ENCODE measurements at regions not wholly inside any gene's neighbourhood (a gene's known extent, or its start where the extent isn't known, plus 50 kb on each side); places are given as distances from the start of the nearest gene placed in this dataset.

- TF ChIP-seq ZNF248 (tag by site-specific recombination; IDR thresholded peaks at IDR 0.05): no peak
- no peak for TF ChIP-seq ZBTB8A (tag by site-specific recombination; IDR thresholded peaks at IDR 0.05)
- TF ChIP-seq CTCF (tag by site-specific recombination; IDR thresholded peaks at IDR 0.05): no peak
- TF ChIP-seq ZNF274 (IDR thresholded peaks at IDR 0.05; ENCODE audit: low read length): no peak
- TF ChIP-seq ZNF274 (tag by site-specific recombination; IDR thresholded peaks at IDR 0.05; ENCODE audit: borderline replicate concordance): no peak
- no peak for TF ChIP-seq ZBTB21 (tag by site-specific recombination; IDR thresholded peaks at IDR 0.05)
- TF ChIP-seq ZNF555 (tag by site-specific recombination; conservative IDR thresholded peaks at IDR 0.05): no peak
- TF ChIP-seq TCF7L2 (IDR thresholded peaks at IDR 0.05; ENCODE audit: borderline replicate concordance, low read depth, low read length): no peak
- no peak for TF ChIP-seq ZBTB26 (tag by site-specific recombination; optimal IDR thresholded peaks at IDR 0.05)
Measured at GRCh38 chr7:49424109-49424508, 349.3 kb upstream of the VWC2 start.

Measured in HEK293 (cell line).